H1 (cell line): ENCODE measurements at regions not wholly inside any gene's neighbourhood (a gene's known extent, or its start where the extent isn't known, plus 50 kb on each side); places are given as distances from the start of the nearest gene placed in this dataset.

ENCODE experiments used
- CTCF ChIA-PET: fragments of 300-600 bp; sonication (Branson Sonifier 250); formaldehyde crosslinking; loops from one replicate; lab custom pipeline; 2021; ENCODE audit not compliant: partially characterized antibody; lab: Charles Lee
- POLR2A ChIA-PET: fragments of 300-600 bp; sonication (Branson Sonifier 250); formaldehyde crosslinking; loops from one replicate; lab custom pipeline; 2021; ENCODE audit warnings: inconsistent platforms; ENCODE audit not compliant: partially characterized antibody; lab: Charles Lee
- DNase-seq, 2 experiments: peaks; one replicate each; pipeline versions ENCODE4 v3.0.0 to v3.0.0-alpha.2; 2010 to 2022; ENCODE audit warnings: low spot score in 2 of 2, low read depth in 1 of 2, mixed read lengths in 1 of 2
- FAIRE-seq: peaks from 2 replicates; lab custom pipeline; 2011; peaks lifted over from hg19 to GRCh38; lab: Jason Lieb, UNC
- H2AFZ ChIP-seq: 2 replicates; pipeline ENCODE4 v1.8.1; 2012; ENCODE audit warnings: low read length, inconsistent platforms
- H2AK5ac ChIP-seq: 2 replicates; pipeline ENCODE4 v1.6.1; 2013; ENCODE audit warnings: low read depth, low read length
- H2BK120ac ChIP-seq: replicated peaks from 2 replicates; pipeline ENCODE3; 2013; ENCODE audit warnings: low read depth, low read length, inconsistent platforms
- H2BK12ac ChIP-seq: 2 replicates; pipeline ENCODE4 v1.6.1; 2013; ENCODE audit warnings: low read depth, low read length
- H2BK15ac ChIP-seq: 2 replicates; pipeline ENCODE4 v1.6.1; 2013; ENCODE audit warnings: low read length
- H2BK20ac ChIP-seq: 2 replicates; pipeline ENCODE4 v1.6.1; 2013; ENCODE audit warnings: low read length
- H2BK5ac ChIP-seq: 2 replicates; pipeline ENCODE4 v1.6.1; 2013; ENCODE audit warnings: low read depth, low read length
- H3K14ac ChIP-seq: 2 replicates; pipeline ENCODE4 v1.6.1; 2013; ENCODE audit warnings: inconsistent platforms; ENCODE audit not compliant: insufficient read length
- H3K18ac ChIP-seq: 2 replicates; pipeline ENCODE4 v1.6.1; 2013; ENCODE audit warnings: low read length; ENCODE audit errors: extremely low read depth
- H3K23ac ChIP-seq: 2 replicates; pipeline ENCODE4 v1.6.1; 2013; ENCODE audit warnings: inconsistent platforms; ENCODE audit not compliant: insufficient read length
- H3K23me2 ChIP-seq: 2 replicates; pipeline ENCODE4 v1.6.1; 2013; ENCODE audit warnings: low read depth, low read length
- H3K27ac ChIP-seq: 2 replicates; pipeline ENCODE4 v1.6.1; 2011; ENCODE audit warnings: low read depth, low read length, inconsistent platforms
- H3K27me3 ChIP-seq, 4 experiments: replicated peaks in 1 of 4; 1 replicate in 1 of 4; 2 replicates in 3 of 4; pipeline versions ENCODE4 v1.6.1 to v1.8.1; 2011 to 2013; ENCODE audit warnings: low read length in 3 of 4, mild to moderate bottlenecking in 3 of 4, inconsistent platforms in 2 of 4, mixed read lengths in 2 of 4, moderate library complexity in 1 of 4; ENCODE audit not compliant: control insufficient read depth in 3 of 4, insufficient read depth in 3 of 4; ENCODE audit errors: extremely low read depth in 1 of 4
- H3K36me3 ChIP-seq, 4 experiments: 2 replicates each; pipeline versions ENCODE4 v1.6.1 to v1.8.1; 2011 to 2013; ENCODE audit warnings: mild to moderate bottlenecking in 4 of 4, low read length in 3 of 4, moderate library complexity in 2 of 4, control low read depth in 1 of 4, inconsistent platforms in 1 of 4; ENCODE audit not compliant: insufficient read depth in 4 of 4, control insufficient read depth in 2 of 4
- H3K4ac ChIP-seq: replicated peaks from 2 replicates; pipeline ENCODE3; 2013; ENCODE audit warnings: low read length, low read depth, mixed read lengths, inconsistent platforms; ENCODE audit not compliant: insufficient read length
- H3K4me1 ChIP-seq, 4 experiments: replicated peaks in 1 of 4; 1 replicate in 1 of 4; 2 replicates in 3 of 4; pipeline versions ENCODE4 v1.6.1 to v1.8.1; 2011 to 2013; ENCODE audit warnings: low read length in 3 of 4, inconsistent platforms in 2 of 4, mixed read lengths in 1 of 4; ENCODE audit not compliant: insufficient read depth in 4 of 4, control insufficient read depth in 3 of 4
- H3K4me2 ChIP-seq, 2 experiments: 2 replicates each; pipeline versions ENCODE4 v1.6.1 to v1.8.1; 2011 to 2013; ENCODE audit warnings: low read depth in 2 of 2, low read length in 2 of 2, control low read depth in 1 of 2, inconsistent platforms in 1 of 2, mild to moderate bottlenecking in 1 of 2; ENCODE audit not compliant: insufficient read depth in 1 of 2
- H3K4me3 ChIP-seq, 4 experiments: fragments of 200-600, 300-600 bp in 1 of 4; sonication (generic), shearing (Covaris generic), sonication (Bioruptor Twin) in 1 of 4; 2 replicates each; pipeline versions ENCODE4 v1.5.1 to v1.8.1; 2011 to 2016; ENCODE audit warnings: low read length in 4 of 4, low read depth in 3 of 4, control low read depth in 2 of 4, inconsistent platforms in 2 of 4, mild to moderate bottlenecking in 2 of 4, mixed read lengths in 1 of 4, moderate library complexity in 1 of 4; ENCODE audit not compliant: insufficient read depth in 2 of 4; ENCODE audit errors: extremely low read depth in 1 of 4
- H3K56ac ChIP-seq: replicated peaks from 2 replicates; pipeline ENCODE3; 2013; ENCODE audit warnings: low read depth, mild to moderate bottlenecking, mixed read lengths, low read length, inconsistent platforms; ENCODE audit not compliant: insufficient read length
- H3K79me1 ChIP-seq: 2 replicates; pipeline ENCODE4 v1.6.1; 2013; ENCODE audit warnings: low read depth, low read length, control low read depth
- H3K79me2 ChIP-seq, 2 experiments: 2 replicates each; pipeline versions ENCODE4 v1.6.1 to v1.8.1; 2012 to 2013; ENCODE audit warnings: low read length in 2 of 2, mild to moderate bottlenecking in 2 of 2, inconsistent platforms in 1 of 2; ENCODE audit not compliant: insufficient read depth in 2 of 2, control insufficient read depth in 1 of 2
- H3K9ac ChIP-seq, 4 experiments: replicated peaks in 1 of 4; 1 replicate in 1 of 4; 2 replicates in 3 of 4; pipeline versions ENCODE4 v1.6.1 to v1.8.1; 2011 to 2013; ENCODE audit warnings: low read depth in 3 of 4, low read length in 3 of 4, control low read depth in 2 of 4, mild to moderate bottlenecking in 2 of 4, moderate library complexity in 2 of 4, inconsistent platforms in 1 of 4; ENCODE audit errors: extremely low read depth in 1 of 4
- H3K9me3 ChIP-seq, 2 experiments: 2 replicates each; pipeline versions ENCODE4 v1.6.1 to v1.8.1; 2012 to 2013; ENCODE audit warnings: mild to moderate bottlenecking in 2 of 2, moderate library complexity in 2 of 2, control low read depth in 1 of 2, inconsistent platforms in 1 of 2, low read depth in 1 of 2, low read length in 1 of 2, mixed read lengths in 1 of 2; ENCODE audit not compliant: insufficient read depth in 2 of 2
- H4K20me1 ChIP-seq, 2 experiments: replicated peaks in 1 of 2; 2 replicates each; pipeline versions ENCODE3 to v1.8.1; 2011 to 2013; ENCODE audit warnings: inconsistent platforms in 2 of 2, low read length in 2 of 2, mild to moderate bottlenecking in 1 of 2; ENCODE audit not compliant: insufficient read depth in 2 of 2, control insufficient read depth in 1 of 2
- H4K5ac ChIP-seq: 2 replicates; pipeline ENCODE4 v1.6.1; 2013; ENCODE audit warnings: low read length, low read depth, mixed read lengths, inconsistent platforms; ENCODE audit not compliant: insufficient read length
- H4K8ac ChIP-seq: 2 replicates; pipeline ENCODE4 v1.8.0; 2013; ENCODE audit warnings: mild to moderate bottlenecking, moderate library complexity, low read length, inconsistent platforms; ENCODE audit not compliant: insufficient read depth; ENCODE audit errors: extremely low read depth
- H4K91ac ChIP-seq: replicated peaks from 2 replicates; pipeline ENCODE3; 2013; ENCODE audit warnings: low read length, mixed read lengths, inconsistent platforms; ENCODE audit not compliant: insufficient read length
- BACH1 ChIP-seq: IDR thresholded peaks from 2 replicates; pipeline ENCODE4 v1.6.1; 2012; ENCODE audit warnings: low read length, improper control_type of control experiment
- BRCA1 ChIP-seq: IDR thresholded peaks from 2 replicates; pipeline ENCODE4 v1.6.1; 2012; ENCODE audit warnings: low read depth, low read length, improper control_type of control experiment
- CBX8 ChIP-seq: fragments of 300-800, 300-1000 bp; sonication (generic); IDR thresholded peaks from 2 replicates; pipeline ENCODE4 v1.7.1; 2016; ENCODE audit warnings: low read depth, low read length, borderline replicate concordance
- CEBPB ChIP-seq: IDR thresholded peaks from 2 replicates; pipeline ENCODE4 v1.6.1; 2012; ENCODE audit warnings: low read depth, low read length
- CHD1 ChIP-seq: IDR thresholded peaks from 2 replicates; pipeline ENCODE4 v1.6.1; 2012; ENCODE audit warnings: low read depth, low read length, improper control_type of control experiment
- CREB1 ChIP-seq: IDR thresholded peaks from 2 replicates; pipeline ENCODE4 v1.6.1; 2012; ENCODE audit warnings: inconsistent platforms
- GABPA ChIP-seq: IDR thresholded peaks from 2 replicates; pipeline ENCODE4 v1.6.1; 2011; ENCODE audit warnings: mild to moderate bottlenecking, low read length, moderate library complexity, borderline replicate concordance; ENCODE audit not compliant: insufficient read depth
- RAD21 ChIP-seq, 2 experiments: IDR thresholded peaks in 1 of 2; conservative IDR thresholded peaks in 1 of 2; 2 replicates each; pipeline ENCODE4 v1.6.1; 2011; ENCODE audit warnings: low read depth in 2 of 2, low read length in 2 of 2, improper control_type of control experiment in 1 of 2, inconsistent platforms in 1 of 2, mild to moderate bottlenecking in 1 of 2, moderate library complexity in 1 of 2
- RNF2 ChIP-seq: fragments of 200-900, 300-1000 bp; sonication (generic); IDR thresholded peaks from 2 replicates; pipeline ENCODE4 v1.7.1; 2016; ENCODE audit warnings: borderline replicate concordance, low read depth, mild to moderate bottlenecking, antibody characterized with exemption, low read length; ENCODE audit not compliant: poor library complexity, severe bottlenecking; ENCODE audit errors: missing control alignments
- SIX5 ChIP-seq: IDR thresholded peaks from 2 replicates; pipeline ENCODE4 v1.6.1; 2011; ENCODE audit warnings: mild to moderate bottlenecking, low read depth, low read length
- SUZ12 ChIP-seq: fragments of 200-600 bp; sonication (generic); IDR thresholded peaks from 2 replicates; pipeline ENCODE4 v1.6.1; 2012; ENCODE audit warnings: mild to moderate bottlenecking, inconsistent platforms, low read length, moderate library complexity, mixed read lengths
- TAF1 ChIP-seq: IDR thresholded peaks from 2 replicates; pipeline ENCODE4 v1.6.1; 2011; ENCODE audit warnings: mild to moderate bottlenecking, low read depth, low read length
- WGBS, 2 experiments: shearing (Covaris generic) in 1 of 2; methylation state at CpG; one replicate each; pipeline versions ENCODE4 v1.1.6 to v1.1.7; 2013 to 2015; ENCODE audit warnings: low lambda C conversion rate in 2 of 2, mixed read lengths in 2 of 2, inconsistent platforms in 1 of 2, low coverage in 1 of 2, missing lambda C conversion rate in 1 of 2; ENCODE audit not compliant: insufficient replicate concordance in 2 of 2, insufficient coverage in 1 of 2, insufficient read length in 1 of 2; ENCODE audit errors: extremely low coverage in 1 of 2, missing lambda C conversion rate in 1 of 2; 5-methylcytosine and 5-hydroxymethylcytosine counted together
- TF ChIP-seq, protein P1 (sequence below): IDR thresholded peaks from 2 replicates; pipeline ENCODE4 v1.6.1; 2011; ENCODE audit warnings: low read depth, mild to moderate bottlenecking, low read length; ENCODE audit not compliant: insufficient read depth

DNA sequence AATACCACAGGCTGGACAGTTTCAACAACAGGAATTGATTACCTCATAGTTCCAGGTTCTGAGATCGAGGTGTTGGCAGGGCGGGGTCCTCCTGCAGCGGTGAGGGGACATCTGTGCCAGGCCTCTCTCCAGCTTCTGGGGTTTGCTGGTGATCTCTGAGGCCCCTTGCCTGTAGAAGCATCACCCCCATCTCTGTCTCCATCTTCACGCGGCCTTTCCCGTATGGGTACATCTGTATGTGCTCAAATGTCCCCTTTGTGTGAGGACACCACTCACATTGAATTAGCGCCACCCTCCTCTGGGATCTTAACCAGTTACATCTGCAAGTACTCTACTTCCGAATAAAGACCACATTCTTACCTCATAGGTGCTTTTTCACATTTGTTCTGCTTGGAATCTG lies 1029.9 kb downstream of the BRD1 start:
- Histone ChIP-seq H4K91ac (no peak overlapping the region), H2BK15ac (no peak overlapping the region; the same call in 1 of the 2 replicates), H3K56ac (no peak overlapping the region), H2BK20ac (no peak overlapping the region), H3K9ac (no peak overlapping the region), H3K23ac (no peak overlapping the region), H3K4me2 (no peak overlapping the region), H3K4me3 (no peak overlapping the region), H3K9me3 (peaks cover 0 to 3% of the 10 kb centered on the region in 2 experiments; a peak in 1 of 4 replicates), H2AFZ (no peak overlapping the region), H4K20me1 (no peaks in the 10 kb centered on the region), H3K23me2 (peaks cover 3% of the 10 kb centered on the region; the same call in 1 of the 2 replicates), H3K18ac (no peak overlapping the region), H4K8ac (no peak overlapping the region), H3K27ac (no peak overlapping the region), H3K4me1 (peaks cover 0 to 5% (median 5%) of the 10 kb centered on the region in 4 experiments; a peak in 3 of 7 replicates), H4K5ac (no peak overlapping the region), H2BK12ac (no peak overlapping the region), H2AK5ac (0 out of 2 replicates have a peak overlapping the region, but pooled peaks have one; percentile 43), H2BK5ac (no peak overlapping the region), H3K36me3 (no peaks in the 10 kb centered on the region), H2BK120ac (no peak overlapping the region), H3K79me2 (no peaks in the 10 kb centered on the region), H3K4ac (no peak overlapping the region), H3K14ac (no peak overlapping the region), H3K79me1 (no peaks in the 10 kb centered on the region), H3K27me3 (no peaks in the 10 kb centered on the region; a peak in 1 of 7 replicates)
- POLR2A ChIA-PET: no interaction called here
- no peak for DNase-seq
- CTCF ChIA-PET: interaction anchor here (2.8 kb wide), 1 partner anchor 14 kb away, joined by 18 read pairs; no protein-coding TSS in a partner anchor
- FAIRE-seq: no peak
- WGBS, 2 experiments: 84% methylated on average over 8 of the region's 8 CpGs; no CpG with 5 or more reads in 1 of the 2 experiments
- no peak for TF ChIP-seq GABPA
- TF ChIP-seq CREB1: no peak
- TF ChIP-seq CHD1: no peak
- no peak for TF ChIP-seq BACH1
- no peak for TF ChIP-seq RAD21 (IDR thresholded peaks at IDR 0.05 in 1 of 2, conservative IDR thresholded peaks at IDR 0.05 in 1 of 2; ENCODE audit: low read depth in 2 of 2, low read length in 2 of 2)
- no peak for TF ChIP-seq SIX5
- TF ChIP-seq, protein P1, sequence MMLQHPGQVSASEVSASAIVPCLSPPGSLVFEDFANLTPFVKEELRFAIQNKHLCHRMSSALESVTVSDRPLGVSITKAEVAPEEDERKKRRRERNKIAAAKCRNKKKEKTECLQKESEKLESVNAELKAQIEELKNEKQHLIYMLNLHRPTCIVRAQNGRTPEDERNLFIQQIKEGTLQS: no peak
- TF ChIP-seq RNF2: no peak
- TF ChIP-seq SUZ12: no peak
- TF ChIP-seq CBX8: no peak
- TF ChIP-seq CEBPB: no peak
- TF ChIP-seq TAF1: no peak
- no peak for TF ChIP-seq BRCA1
